ENCODE measurements at regions not wholly inside any gene's neighbourhood (a gene's known extent, or its start where the extent isn't known, plus 50 kb on each side); places are given as distances from the start of the nearest gene placed in this dataset.

DNA sequence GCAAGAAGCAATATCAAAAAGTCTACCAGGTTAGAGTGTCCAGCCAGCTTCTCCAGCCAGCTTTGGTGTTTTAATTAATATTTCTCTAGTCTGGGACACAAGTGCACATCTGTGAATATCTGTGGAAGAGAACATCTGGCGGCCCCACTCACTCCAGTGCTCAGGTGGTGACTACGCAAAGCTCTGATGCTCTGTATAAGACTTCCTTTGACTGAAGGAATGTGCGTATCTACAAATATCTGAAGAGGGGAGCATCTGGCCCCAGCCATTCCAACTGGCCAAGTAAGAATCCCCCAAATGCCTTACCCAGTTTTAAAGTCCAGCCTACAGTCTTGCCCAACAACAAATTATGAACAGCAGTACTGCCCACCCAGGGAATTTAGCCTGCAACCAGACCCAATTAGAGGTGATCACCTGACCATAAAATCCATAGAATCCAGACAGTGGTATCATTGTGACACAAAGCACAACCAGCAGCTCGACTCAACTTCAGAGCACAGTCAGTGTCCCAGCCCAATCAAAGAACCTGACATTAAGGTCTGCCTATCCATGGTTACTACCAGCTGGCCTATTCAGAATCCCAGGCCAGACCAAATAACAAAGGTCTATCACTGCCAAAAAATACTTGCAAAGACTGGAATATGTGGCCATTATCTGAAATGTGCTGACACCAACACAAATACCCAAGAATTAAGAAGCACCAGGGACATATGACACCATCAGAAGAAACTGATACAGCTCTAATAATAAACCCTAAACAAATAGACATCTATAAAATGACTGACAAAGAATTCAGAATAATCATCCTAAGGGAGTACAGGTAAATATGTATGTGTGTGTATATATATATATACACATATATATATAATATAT, 76.1 kb upstream of the MANEA start:
- DNase-seq (ENCODE audit: low spot score), result no peak

DNA sequence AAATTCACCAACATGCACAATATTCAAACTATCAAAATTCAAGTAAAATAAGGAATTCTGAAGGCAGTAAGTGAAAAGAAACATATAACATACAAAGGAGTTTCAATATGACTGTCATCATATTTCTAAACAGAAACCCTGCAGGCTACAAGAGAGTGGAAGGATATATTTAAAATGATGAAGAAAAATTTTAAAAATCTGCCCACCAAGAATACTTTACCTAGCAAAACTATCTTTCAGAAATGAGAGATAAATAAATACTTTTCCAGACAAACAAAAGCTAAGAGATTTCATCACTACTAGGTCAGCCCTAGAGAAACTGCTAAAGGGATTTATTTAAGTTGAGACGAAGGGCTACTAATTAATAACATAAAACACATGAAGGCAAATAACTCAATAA, 73.8 kb upstream of the MANEA start:
- no peak for DNase-seq (ENCODE audit: low spot score)

DNA sequence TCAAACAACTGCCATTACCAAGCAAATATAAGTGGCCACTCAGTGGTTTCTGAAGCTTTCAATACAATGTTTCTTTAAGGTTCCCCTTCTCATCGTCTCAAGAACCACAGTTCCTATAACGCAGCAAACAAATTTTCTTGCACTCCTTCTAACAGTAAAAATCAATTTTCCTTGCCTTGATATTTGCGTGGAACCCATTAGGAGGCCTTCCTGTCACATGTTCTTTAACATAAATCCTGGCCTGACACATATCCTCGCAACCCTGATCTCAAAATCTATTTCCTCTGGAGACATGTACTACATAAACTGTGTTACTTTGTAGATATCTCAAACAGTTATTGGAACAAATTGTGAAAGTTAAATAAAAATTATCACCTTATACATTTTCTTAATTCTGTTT, 65.9 kb upstream of the MANEA start:
- no peak for DNase-seq (ENCODE audit: low spot score)

DNA sequence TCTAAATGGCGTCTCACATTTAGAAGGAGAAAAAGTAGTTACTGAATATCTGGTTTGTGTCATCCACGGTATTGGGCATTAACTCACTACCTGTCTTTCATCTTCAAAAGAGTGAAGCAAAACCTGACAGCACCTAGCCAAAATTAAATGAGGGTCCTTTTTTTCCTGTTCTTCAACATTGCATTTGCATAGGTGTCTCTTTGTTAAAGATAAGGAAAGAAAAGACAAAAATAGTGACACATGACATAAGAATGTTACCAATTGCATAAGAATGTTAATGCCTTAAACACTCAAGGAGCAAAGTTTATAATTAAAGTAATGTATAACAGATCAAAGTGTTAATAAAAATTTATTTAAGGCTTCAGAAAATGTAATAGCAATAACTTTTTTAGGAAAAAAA, 61.4 kb upstream of the MANEA start:
- DNase-seq (ENCODE audit: low spot score), result no peak

DNA sequence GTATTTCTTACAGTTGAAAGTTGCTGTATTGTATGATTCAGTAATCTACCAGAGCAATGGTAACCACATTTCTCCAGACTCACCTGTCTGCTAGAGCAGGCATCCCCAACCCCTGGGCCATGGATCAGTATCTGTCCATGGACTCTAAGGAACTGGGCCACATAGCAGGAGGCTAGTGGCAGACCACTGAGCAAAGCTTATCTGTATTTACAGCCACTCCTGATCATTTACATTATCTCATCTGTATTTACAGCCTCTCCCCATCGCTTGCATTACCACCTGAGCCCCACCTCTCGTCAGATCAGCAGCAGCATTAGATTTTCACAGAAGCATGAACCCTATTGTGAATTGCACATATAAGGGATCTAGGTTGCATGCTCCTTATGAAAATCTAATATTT, 60.3 kb upstream of the MANEA start:
- DNase-seq (ENCODE audit: low spot score), result no peak

DNA sequence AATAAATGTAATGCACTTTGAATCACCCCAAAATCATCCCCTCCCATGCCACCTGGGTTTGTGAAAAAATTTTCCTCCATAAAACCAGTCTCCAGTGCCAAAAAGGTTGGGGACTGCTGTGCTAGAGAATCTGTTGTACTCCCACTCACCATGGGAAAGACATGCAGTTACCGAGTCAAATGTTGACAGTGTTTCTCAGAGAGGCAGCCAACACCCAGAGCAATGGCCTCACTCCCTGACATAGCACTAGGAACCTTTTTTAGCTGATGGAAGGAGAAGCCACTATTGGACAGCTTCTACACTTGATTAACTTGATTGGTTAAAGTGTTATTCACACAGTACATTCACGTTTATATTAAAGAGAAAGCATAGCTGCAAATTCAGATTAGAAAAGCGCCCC, 59.8 kb upstream of the MANEA start:
- DNase-seq (ENCODE audit: low spot score), result no peak

DNA sequence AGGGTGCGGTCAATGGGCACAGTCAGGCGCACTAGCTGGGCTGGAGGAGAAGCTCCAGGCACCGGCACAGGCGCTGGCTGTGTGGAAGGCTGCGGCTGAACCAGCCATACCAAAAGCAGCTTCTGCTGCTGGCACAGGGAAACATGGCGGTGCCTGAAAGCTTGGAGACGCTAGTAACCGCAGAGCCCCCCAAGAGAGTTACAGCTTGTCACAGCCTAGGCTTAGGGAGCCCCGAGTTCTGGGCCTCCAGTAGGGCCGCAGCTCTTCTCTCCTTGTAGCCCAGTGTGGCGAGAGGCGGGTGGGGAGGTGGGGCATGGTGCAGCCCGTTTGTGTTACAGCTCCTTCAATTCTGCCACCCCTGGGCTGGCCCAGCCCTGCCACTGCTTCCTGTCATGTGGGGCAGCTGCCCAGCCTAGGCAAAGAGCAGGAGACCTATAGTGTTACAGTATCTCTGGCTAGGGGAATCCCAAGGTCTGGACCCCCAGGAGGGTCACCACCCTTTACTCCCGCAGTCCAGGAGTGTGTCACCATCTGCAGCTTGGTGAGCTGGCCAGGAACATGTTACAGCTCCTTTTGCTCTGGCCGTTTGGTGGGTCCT, 58.6 kb upstream of the MANEA start:
- DNase-seq (ENCODE audit: low spot score), result no peak

DNA sequence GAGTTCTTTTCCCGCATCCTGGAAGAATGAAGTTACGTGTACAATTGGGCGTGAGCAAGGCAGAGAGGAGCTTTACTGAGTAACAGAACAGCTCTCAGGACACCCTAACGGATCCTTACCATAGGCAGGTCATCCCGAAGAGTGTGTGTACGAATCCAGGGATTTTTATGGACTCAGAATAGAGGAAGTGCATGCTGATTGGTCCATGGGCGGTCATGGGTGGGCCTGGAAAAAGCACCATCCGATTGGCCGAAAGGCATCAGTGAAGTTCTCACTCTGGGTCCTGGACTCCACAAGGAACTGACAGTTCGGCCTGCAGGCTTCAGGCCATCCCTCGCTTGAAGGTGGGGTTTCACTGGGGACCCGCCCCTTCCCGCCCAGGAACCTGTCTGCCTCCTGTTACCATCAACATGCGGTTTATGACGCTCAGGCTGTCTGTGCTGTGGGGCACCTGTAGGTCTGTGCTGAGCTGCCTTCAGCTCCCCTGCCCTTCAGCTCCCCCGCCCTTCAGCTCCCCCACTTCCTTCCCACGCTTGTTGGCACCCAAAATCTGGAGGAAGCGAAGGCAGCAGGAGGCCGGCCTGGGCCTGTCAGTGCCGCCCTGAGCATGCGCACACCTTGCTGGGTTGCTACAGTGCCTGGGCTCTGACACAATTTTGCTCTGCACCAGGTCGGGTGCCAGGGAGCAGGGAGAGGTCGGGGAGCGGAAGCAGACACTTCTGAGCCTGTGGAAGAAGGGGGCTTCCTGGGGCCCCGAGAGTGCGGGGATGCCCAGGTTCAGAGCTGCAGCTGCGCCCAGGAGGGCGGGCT, 57.9 kb upstream of the MANEA start:
- no peak for DNase-seq (ENCODE audit: low spot score)

DNA sequence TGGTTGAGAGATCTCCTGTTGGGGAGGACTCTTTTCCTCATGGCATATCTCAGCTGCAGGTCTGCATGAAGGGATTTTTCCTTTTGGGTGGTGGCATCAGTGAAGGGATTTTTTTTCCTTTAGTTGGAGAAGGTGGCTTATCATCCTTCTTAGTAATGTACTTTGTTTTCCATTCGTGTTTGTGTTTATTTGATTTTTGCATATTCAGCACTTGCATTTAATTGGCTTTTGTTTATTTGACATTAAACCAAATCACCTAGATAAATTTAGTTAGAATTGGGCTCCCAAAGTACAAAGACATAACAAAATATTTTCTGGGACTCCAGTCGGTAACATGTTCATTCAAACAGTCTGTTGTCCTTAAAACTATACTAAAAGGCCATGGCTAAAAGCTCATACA, 56.2 kb upstream of the MANEA start:
- no peak for DNase-seq (ENCODE audit: low spot score)
